Brain microvascular endothelial cell (primary cell): ENCODE measurements at regions not wholly inside any gene's neighbourhood (a gene's known extent, or its start where the extent isn't known, plus 50 kb on each side); places are given as distances from the start of the nearest gene placed in this dataset.

Source experiments
- DNase-seq: peaks from one replicate; pipeline ENCODE4 v3.0.0-alpha.2; 2020
- H3K27ac ChIP-seq: fragments of 250-450 bp; sonication (Bioruptor Pico); 2 replicates; pipeline ENCODE4 v1.5.1; 2020; ENCODE audit warnings: mild to moderate bottlenecking, moderate library complexity
- H3K27me3 ChIP-seq: fragments of 250-450 bp; sonication (Bioruptor Pico); replicated peaks from 2 replicates; pipeline ENCODE4 v1.5.1; 2020; ENCODE audit warnings: mild to moderate bottlenecking
- H3K36me3 ChIP-seq: fragments of 250-450 bp; sonication (Bioruptor Pico); replicated peaks from 2 replicates; pipeline ENCODE4 v1.5.1; 2020; ENCODE audit warnings: mild to moderate bottlenecking
- H3K4me3 ChIP-seq: 2 replicates; pipeline ENCODE4 v1.5.1; 2011; ENCODE audit warnings: low read depth, mild to moderate bottlenecking, control low read depth, low read length, moderate library complexity
- in situ Hi-C: cut with HindIII; loops from 2 replicates; pipeline ENCODE4 v1.10.0; 2017; ENCODE audit warnings: low sequenced_read_pairs, low pct_ligation_motif_present
- TF ChIP-seq, protein P1 (sequence below): IDR thresholded peaks from 2 replicates; pipeline ENCODE4 v1.5.1; 2011; ENCODE audit warnings: low read depth, mild to moderate bottlenecking, moderate library complexity, low read length, control low read depth, inconsistent platforms; ENCODE audit errors: missing control alignments

DNA sequence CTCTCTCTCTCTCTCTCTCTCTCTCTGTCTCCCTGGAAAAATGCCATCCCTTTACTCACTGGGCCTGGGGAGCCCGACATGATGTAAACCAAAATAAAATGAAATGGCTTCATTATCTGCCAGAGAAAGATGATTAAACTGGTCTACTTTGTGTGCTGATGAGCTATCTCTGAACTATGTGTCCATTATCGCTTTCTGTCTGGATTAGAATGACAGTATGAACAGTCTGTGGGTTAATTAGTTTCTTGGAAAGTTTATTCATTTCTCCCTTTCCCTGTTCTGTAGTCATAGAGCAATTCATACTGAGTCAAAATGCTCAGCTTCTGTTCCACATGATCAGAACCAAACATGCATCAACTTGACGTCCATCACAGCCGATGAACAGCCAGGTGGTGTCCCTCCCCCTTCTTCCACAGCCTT lies 72.4 kb upstream of the KCND3 start:
- Histone ChIP-seq H3K36me3 (no peaks in the 10 kb centered on the region), H3K27me3 (no peaks in the 10 kb centered on the region), H3K27ac (no peak overlapping the region), H3K4me3 (no peak overlapping the region)
- TF ChIP-seq, protein P1, sequence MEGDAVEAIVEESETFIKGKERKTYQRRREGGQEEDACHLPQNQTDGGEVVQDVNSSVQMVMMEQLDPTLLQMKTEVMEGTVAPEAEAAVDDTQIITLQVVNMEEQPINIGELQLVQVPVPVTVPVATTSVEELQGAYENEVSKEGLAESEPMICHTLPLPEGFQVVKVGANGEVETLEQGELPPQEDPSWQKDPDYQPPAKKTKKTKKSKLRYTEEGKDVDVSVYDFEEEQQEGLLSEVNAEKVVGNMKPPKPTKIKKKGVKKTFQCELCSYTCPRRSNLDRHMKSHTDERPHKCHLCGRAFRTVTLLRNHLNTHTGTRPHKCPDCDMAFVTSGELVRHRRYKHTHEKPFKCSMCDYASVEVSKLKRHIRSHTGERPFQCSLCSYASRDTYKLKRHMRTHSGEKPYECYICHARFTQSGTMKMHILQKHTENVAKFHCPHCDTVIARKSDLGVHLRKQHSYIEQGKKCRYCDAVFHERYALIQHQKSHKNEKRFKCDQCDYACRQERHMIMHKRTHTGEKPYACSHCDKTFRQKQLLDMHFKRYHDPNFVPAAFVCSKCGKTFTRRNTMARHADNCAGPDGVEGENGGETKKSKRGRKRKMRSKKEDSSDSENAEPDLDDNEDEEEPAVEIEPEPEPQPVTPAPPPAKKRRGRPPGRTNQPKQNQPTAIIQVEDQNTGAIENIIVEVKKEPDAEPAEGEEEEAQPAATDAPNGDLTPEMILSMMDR, result no peak
- no peak for DNase-seq
- in situ Hi-C loops, result no loop called here

DNA sequence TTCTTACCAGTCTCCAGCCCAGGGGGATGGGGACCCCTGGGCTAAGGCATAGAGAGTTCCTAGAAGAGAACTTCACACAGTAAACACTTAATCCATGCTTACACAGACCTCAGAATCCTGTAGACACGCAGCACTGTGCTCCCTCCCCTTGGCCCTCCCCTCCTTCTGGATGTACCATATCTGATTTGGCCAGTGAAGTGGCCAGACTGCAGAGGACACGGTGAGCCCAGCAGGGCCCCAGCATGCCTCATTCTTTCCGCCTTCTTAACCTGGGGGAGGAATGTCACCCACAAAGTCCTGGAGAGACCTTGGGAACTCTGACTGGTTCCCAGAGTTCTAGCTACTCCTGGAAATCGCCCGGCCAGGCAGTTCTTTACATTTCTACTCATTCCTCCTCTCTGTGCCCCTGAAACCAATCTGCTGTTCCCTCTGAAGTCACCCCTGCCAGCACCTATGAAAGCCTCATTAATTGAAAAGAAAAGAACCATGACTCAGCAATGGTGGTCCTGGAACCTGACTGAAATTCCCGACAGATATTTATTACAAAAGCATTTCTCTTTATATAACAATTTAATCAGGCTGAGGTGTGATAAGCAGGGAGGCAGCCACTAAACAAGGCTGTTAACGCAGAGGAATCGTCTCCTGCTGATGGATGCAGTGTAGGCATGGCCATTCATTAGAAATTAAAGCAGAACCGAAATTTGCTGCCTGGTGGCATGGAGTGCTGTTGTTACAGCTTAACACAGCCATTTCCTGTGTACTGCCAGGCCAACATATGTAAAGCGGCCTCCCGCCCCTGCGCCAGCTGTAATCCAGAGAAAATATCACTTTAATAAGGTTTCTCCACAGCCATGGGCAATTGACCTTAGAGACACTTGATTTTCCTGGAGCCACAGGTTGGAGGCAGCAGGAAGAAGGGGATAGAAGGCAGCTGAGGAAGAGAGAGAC lies 74.6 kb upstream of the KCND3 start:
- Histone ChIP-seq H3K4me3 (no peak overlapping the region), H3K36me3 (no peaks in the 10 kb centered on the region), H3K27me3 (no peaks in the 10 kb centered on the region), H3K27ac (no peak overlapping the region)
- TF ChIP-seq, protein P1, result no peak
- in situ Hi-C loops, result no loop called here
- DNase-seq, result no peak

DNA sequence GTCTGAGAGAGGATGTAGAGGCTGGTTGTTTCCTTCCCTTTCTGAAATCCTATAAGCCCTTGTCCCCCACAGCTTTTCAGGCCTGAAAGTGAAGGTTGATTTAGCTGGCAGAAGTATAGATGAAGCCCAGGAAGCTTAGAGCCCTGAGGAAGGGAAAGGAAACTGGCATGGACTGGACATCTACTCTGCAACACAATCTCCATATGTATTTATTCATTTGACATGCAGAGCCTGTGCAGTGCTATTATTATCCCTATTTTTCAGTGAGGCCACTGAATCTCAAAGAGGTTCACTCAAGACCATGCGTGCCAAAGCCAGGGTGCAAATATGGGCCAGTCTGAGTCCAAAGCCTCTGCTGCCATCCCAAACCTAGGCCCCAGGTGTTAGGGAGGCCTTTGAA lies 78.5 kb upstream of the KCND3 start:
- DNase-seq, result no peak
- Histone ChIP-seq H3K27me3 (no peaks in the 10 kb centered on the region), H3K36me3 (no peaks in the 10 kb centered on the region), H3K27ac (no peak overlapping the region), H3K4me3 (no peak overlapping the region)
- TF ChIP-seq, protein P1, result no peak
- in situ Hi-C loops, result no loop called here

DNA sequence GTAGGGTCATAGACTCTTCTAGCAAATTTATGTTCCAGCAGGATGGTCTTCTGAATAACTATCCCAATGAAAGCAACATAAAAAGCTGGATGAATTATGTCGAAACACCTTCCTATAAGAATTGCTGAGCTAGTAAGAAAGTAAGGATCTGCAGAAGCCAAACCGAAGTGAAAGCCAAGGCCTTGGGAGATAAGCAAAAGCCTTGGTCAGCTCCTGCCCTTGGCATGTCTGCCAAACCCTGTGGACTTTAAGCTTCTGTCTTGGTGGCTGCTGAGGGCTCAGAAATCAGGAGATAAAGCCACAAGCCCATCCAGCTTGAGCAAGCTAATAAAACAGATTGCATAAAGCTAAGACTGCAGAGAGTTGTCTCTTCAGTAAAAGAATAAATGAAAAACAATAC lies 81.2 kb upstream of the KCND3 start:
- TF ChIP-seq, protein P1, result no peak
- in situ Hi-C loops, result no loop called here
- no peak overlapping the region for H3K27ac ChIP-seq

DNA sequence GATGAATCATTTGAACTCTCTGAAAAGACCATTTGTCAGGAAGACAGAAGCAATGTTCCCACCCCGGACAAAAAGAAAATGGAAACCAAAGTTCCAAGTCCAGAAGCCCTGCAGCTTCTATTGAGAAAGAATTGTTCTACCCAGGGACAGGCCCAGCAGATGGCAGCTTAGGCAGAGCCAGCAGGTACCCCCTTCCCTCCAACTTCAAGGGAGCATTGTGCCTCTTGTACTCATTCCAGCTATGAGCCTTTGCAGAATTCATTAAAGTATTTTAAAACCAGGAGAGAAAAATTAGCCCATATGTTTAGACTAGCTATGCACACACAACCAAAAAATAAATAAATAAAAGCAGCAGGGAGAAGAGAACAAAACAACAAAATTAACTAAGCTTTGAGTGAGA lies 85.2 kb upstream of the KCND3 start:
- Histone ChIP-seq H3K27ac (no peak overlapping the region), H3K4me3 (no peak overlapping the region), H3K36me3 (no peaks in the 10 kb centered on the region), H3K27me3 (no peaks in the 10 kb centered on the region)
- no peak for DNase-seq
- TF ChIP-seq, protein P1, result no peak
- in situ Hi-C loops, result no loop called here

More for the DNA sequence above, 81.2 kb upstream of the KCND3 start:
- DNase-seq, result no peak
- no peaks in the 10 kb centered on the region for H3K27me3 ChIP-seq
- no peak overlapping the region for H3K4me3 ChIP-seq
- H3K36me3 ChIP-seq, result no peaks in the 10 kb centered on the region
